Calu3 (cell line): ENCODE measurements at regions not wholly inside any gene's neighbourhood (a gene's known extent, or its start where the extent isn't known, plus 50 kb on each side); places are given as distances from the start of the nearest gene placed in this dataset.

Experiments used
- BruUV-seq: library from RNA; stranded (reverse); fragments of 400-500 nt; replicated peaks from 2 replicates; lab custom pipeline; 2021; lab: Mats Ljungman, UMichigan
- CTCF ChIA-PET: fragments of 300-600 bp; sonication (Branson Sonifier 250); formaldehyde crosslinking; loops from one replicate; lab custom pipeline; 2022; ENCODE audit warnings: antibody characterized with exemption; lab: Charles Lee
- DNase-seq: peaks from one replicate; pipeline ENCODE4 v3.0.0; 2022
- H3K27ac Mint-ChIP-seq: one replicate; pipeline ENCODE4 v1.8.0; 2022; ENCODE audit warnings: mixed read lengths; ENCODE audit not compliant: unreplicated experiment
- H3K27me3 Mint-ChIP-seq: one replicate; pipeline ENCODE4 v1.8.0; 2022; ENCODE audit warnings: mixed read lengths; ENCODE audit not compliant: unreplicated experiment
- H3K36me3 Mint-ChIP-seq: one replicate; pipeline ENCODE4 v1.8.0; 2022; ENCODE audit warnings: mild to moderate bottlenecking, moderate library complexity, mixed read lengths; ENCODE audit not compliant: insufficient read depth, unreplicated experiment
- H3K4me1 Mint-ChIP-seq: one replicate; pipeline ENCODE4 v1.8.0; 2022; ENCODE audit warnings: mild to moderate bottlenecking, low read depth, mixed read lengths; ENCODE audit not compliant: unreplicated experiment
- H3K4me3 Mint-ChIP-seq: one replicate; pipeline ENCODE4 v1.8.0; 2022; ENCODE audit warnings: mild to moderate bottlenecking, low read depth, moderate library complexity, mixed read lengths; ENCODE audit not compliant: unreplicated experiment
- H3K9me3 Mint-ChIP-seq: one replicate; pipeline ENCODE4 v1.8.0; 2022; ENCODE audit warnings: low read depth, mixed read lengths; ENCODE audit not compliant: unreplicated experiment
- intact Hi-C: fragments of 100-400 bp; cut with micrococcal nuclease; formaldehyde crosslinking; loops from one replicate; pipeline ENCODE4 v1.10.0; 2022; ENCODE audit not compliant: unreplicated experiment
- TF ChIP-seq, protein P1 (sequence below): fragments of 200-600 bp; IDR thresholded peaks from one replicate; pipeline ENCODE4 v1.8.0; 2022; ENCODE audit warnings: antibody characterized with exemption; ENCODE audit not compliant: unreplicated experiment

DNA sequence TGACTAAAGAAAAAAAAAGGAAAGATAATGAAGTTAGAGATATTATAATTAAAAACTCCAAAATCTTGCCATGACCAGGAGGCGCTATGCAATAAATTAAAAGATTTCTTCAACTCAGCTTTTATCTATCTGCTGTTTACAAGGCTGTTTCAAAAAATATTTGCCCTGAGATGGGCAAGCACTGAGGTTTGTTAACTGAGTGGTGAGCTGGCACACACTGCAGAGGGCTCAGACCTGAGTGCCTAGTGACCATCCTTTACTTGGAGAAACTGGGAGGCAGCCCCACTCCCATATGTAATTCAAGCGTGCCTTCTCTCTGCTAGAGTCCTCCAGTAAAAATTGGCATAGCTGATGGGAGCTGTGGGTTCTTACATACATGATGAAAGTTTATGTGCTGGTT lies 198.7 kb upstream of the TBC1D5 start:
- no peaks in the 10 kb centered on the region for H3K27me3 Mint-ChIP-seq
- intact Hi-C loops, result no loop called here
- BruUV-seq, result no TSS peak
- H3K27ac Mint-ChIP-seq, result no peak overlapping the region
- TF ChIP-seq, protein P1, sequence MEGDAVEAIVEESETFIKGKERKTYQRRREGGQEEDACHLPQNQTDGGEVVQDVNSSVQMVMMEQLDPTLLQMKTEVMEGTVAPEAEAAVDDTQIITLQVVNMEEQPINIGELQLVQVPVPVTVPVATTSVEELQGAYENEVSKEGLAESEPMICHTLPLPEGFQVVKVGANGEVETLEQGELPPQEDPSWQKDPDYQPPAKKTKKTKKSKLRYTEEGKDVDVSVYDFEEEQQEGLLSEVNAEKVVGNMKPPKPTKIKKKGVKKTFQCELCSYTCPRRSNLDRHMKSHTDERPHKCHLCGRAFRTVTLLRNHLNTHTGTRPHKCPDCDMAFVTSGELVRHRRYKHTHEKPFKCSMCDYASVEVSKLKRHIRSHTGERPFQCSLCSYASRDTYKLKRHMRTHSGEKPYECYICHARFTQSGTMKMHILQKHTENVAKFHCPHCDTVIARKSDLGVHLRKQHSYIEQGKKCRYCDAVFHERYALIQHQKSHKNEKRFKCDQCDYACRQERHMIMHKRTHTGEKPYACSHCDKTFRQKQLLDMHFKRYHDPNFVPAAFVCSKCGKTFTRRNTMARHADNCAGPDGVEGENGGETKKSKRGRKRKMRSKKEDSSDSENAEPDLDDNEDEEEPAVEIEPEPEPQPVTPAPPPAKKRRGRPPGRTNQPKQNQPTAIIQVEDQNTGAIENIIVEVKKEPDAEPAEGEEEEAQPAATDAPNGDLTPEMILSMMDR, result no peak
- H3K4me3 Mint-ChIP-seq, result no peak overlapping the region
- no peaks in the 10 kb centered on the region for H3K36me3 Mint-ChIP-seq
- H3K4me1 Mint-ChIP-seq, result no peaks in the 10 kb centered on the region
- DNase-seq, result no peak
- H3K9me3 Mint-ChIP-seq, result no peaks in the 10 kb centered on the region
- CTCF ChIA-PET, result no interaction called here

DNA sequence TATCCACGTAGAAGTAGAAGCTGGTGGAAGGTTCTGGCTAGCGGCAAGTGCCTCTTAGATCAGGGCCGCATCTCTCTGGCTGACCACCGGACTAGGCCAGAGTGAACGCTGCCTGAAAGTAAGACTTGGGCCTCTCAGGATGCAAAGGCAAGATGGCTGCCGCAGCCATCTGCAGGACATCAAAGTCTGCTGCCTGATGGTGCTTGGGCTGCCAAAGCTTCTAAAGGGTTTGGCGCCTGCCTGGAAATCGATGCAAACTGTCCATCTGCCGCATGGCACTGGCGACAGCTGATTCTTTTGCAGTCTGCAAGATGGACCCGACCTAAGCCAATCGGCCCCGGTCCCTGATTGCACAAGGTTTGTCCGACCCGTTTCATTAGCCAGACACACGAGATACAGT lies 196.7 kb upstream of the TBC1D5 start:
- Mint-ChIP-seq H3K4me3 (no peak overlapping the region), H3K27me3 (no peaks in the 10 kb centered on the region), H3K9me3 (no peaks in the 10 kb centered on the region), H3K4me1 (no peaks in the 10 kb centered on the region), H3K36me3 (no peaks in the 10 kb centered on the region), H3K27ac (no peak overlapping the region)
- intact Hi-C loops, result no loop called here
- CTCF ChIA-PET, result no interaction called here
- BruUV-seq, result no TSS peak
- TF ChIP-seq, protein P1, result no peak
- no peak for DNase-seq

DNA sequence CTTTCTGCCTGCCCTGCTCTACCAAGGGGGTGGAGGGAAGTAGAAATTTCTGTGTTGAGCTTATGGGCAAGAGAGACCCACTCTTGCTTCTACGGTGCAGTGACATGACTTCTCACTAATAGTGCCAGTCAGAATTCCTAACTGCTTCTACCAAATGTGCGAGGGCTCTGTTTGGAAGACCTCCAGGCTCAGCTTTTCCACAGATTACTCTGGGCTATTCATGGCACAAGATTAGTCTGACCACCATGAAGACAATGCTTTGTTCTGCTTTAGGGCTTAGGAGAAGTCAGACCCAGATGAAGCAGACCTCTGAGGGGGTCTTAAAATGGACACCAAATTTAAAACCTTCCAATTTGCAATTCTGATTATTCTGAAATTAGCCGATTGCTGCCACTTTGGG lies 195.9 kb upstream of the TBC1D5 start:
- no peaks in the 10 kb centered on the region for H3K27me3 Mint-ChIP-seq
- no peaks in the 10 kb centered on the region for H3K9me3 Mint-ChIP-seq
- no TSS peak for BruUV-seq
- no peaks in the 10 kb centered on the region for H3K4me1 Mint-ChIP-seq
- CTCF ChIA-PET, result interaction anchor here (0.6 kb wide), 1 partner anchor 691 kb away, joined by 3 read pairs; no protein-coding TSS in a partner anchor
- intact Hi-C loops, result no loop called here
- H3K4me3 Mint-ChIP-seq, result no peak overlapping the region
- DNase-seq, result no peak
- H3K36me3 Mint-ChIP-seq, result no peaks in the 10 kb centered on the region
- TF ChIP-seq, protein P1, result no peak
- H3K27ac Mint-ChIP-seq, result no peak overlapping the region

DNA sequence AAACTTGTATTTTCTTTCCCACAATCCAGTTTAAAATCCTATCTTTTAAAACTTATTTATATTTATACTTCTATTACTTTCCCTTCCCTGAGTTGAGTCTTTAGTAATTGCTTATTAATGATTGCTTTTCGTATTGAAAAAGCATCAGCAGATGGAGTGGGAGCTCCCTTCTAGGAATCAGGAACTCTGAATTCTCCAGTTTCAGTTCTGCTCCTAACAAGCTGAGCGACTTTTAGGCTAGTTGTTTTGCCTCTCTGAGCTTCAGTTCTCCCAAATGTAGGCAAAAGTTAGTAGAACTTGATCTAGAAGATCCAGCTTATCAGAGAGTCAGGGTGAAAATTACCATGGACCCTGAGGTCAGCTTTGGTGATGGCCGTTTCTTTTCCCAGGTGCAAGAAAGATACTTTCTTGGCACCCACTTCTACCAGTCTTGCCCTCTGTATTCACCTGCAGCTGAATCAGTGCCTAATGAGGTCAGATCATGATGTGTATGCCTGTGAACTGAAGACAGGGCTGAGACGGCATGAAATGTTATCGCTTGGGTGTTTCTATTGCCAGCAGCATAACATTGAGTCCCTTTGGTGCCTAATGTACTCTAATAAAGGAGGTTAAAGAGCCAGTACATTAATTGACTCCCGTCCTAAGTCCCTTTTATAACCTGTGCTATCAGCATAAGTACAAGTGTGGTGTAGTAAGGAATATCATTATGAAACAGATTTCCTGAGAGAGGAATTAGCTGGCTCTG lies 194.5 kb upstream of the TBC1D5 start:
- H3K27me3 Mint-ChIP-seq, result no peaks in the 10 kb centered on the region
- H3K4me3 Mint-ChIP-seq, result no peak overlapping the region
- no TSS peak for BruUV-seq
- CTCF ChIA-PET, result no interaction called here
- no peak overlapping the region for H3K27ac Mint-ChIP-seq
- TF ChIP-seq, protein P1, result no peak
- no peaks in the 10 kb centered on the region for H3K9me3 Mint-ChIP-seq
- DNase-seq, result no peak
- no peaks in the 10 kb centered on the region for H3K4me1 Mint-ChIP-seq
- intact Hi-C loops, result no loop called here
- no peaks in the 10 kb centered on the region for H3K36me3 Mint-ChIP-seq
